Thyroid gland (tissue), 4 donors: ENCODE measurements at regions not wholly inside any gene's neighbourhood (a gene's known extent, or its start where the extent isn't known, plus 50 kb on each side); places are given as distances from the start of the nearest gene placed in this dataset.

Experiments used
- DNase-seq, 2 donors: peaks; one replicate each; pipeline ENCODE4 v3.0.0-alpha.2; 2019
- H3K27ac ChIP-seq, 3 donors: fragments of 200-600 bp; sonication (generic); 1 replicate in 2 of 3; 2 replicates in 1 of 3; pipeline ENCODE4 v1.5.1; 2016 to 2019; ENCODE audit warnings: mild to moderate bottlenecking in 1 of 3, moderate library complexity in 1 of 3
- H3K27me3 ChIP-seq: fragments of 200-600 bp; sonication (generic); one replicate; pipeline ENCODE4 v1.5.1; 2019
- H3K36me3 ChIP-seq, 2 donors: fragments of 200-600 bp; sonication (generic); one replicate each; pipeline ENCODE4 v1.5.1; 2016 to 2019
- H3K4me1 ChIP-seq, 2 donors: fragments of 200-600 bp; sonication (generic); one replicate each; pipeline ENCODE4 v1.5.1; 2017 to 2019
- H3K4me3 ChIP-seq, 3 donors: fragments of 200-600 bp; sonication (generic); replicated peaks in 1 of 3; 1 replicate in 2 of 3; 2 replicates in 1 of 3; pipeline ENCODE4 v1.5.1; 2016; ENCODE audit warnings: mild to moderate bottlenecking in 1 of 3
- H3K9me3 ChIP-seq: fragments of 200-600 bp; sonication (generic); one replicate; pipeline ENCODE4 v1.5.1; 2017
- CTCF ChIP-seq, 6 experiments: fragments of 200-600 bp in 3 of 6; fragments of 450-650 bp in 3 of 6; sonication (generic) in 3 of 6; IDR thresholded peaks; one replicate each; pipeline ENCODE4 v1.5.1; 2016 to 2019; ENCODE audit warnings: antibody characterized with exemption in 6 of 6, mild to moderate bottlenecking in 2 of 6, inconsistent platforms in 1 of 6, moderate library complexity in 1 of 6
- POLR2A ChIP-seq, 2 donors: fragments of 450-650 bp; IDR thresholded peaks; one replicate each; pipeline ENCODE4 v1.6.1; 2017; ENCODE audit warnings: antibody characterized with exemption in 2 of 2, mild to moderate bottlenecking in 2 of 2, moderate library complexity in 1 of 2
- WGBS, 2 donors: methylation state at CpG; one replicate each; pipeline ENCODE4 v1.1.5; 2017; 5-methylcytosine and 5-hydroxymethylcytosine counted together
- intact Hi-C: fragments of 100-400 bp; cut with DNase I; formaldehyde crosslinking; loops from one replicate; pipeline ENCODE4 v1.15.1; 2023

DNA sequence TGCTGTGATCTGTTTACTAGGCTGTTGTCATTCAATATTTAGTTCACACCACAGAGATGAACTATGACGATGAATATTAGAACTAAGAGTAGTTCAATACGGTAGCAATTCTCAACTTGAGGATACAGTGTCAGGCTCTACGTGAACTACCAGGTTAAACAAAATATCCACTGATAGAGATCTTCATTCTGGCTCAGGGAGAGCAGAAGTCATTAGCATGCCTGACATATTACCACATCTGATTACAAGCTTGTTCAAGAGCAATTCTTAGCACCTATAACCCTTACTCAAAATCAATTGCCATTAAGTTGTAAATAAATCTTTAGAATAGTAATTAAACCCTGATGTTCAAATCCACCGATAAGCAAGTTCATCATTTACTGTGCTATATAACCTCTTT lies 207.2 kb downstream of the CHRM3 start:
- Histone ChIP-seq H3K27ac (no peak overlapping the region), H3K4me1 (no peaks in the 10 kb centered on the region), H3K36me3 (no peaks in the 10 kb centered on the region), H3K27me3 (no peaks in the 10 kb centered on the region), H3K9me3 (no peaks in the 10 kb centered on the region), H3K4me3 (no peak overlapping the region)
- intact Hi-C loops, result no loop called here
- no peak for DNase-seq
- 80 to 88% methylated on average over 4 of the region's 4 CpGs for WGBS, 2 donors
- TF ChIP-seq POLR2A (IDR thresholded peaks at IDR 0.05), result no peak
- no peak for TF ChIP-seq CTCF (IDR thresholded peaks at IDR 0.05)

DNA sequence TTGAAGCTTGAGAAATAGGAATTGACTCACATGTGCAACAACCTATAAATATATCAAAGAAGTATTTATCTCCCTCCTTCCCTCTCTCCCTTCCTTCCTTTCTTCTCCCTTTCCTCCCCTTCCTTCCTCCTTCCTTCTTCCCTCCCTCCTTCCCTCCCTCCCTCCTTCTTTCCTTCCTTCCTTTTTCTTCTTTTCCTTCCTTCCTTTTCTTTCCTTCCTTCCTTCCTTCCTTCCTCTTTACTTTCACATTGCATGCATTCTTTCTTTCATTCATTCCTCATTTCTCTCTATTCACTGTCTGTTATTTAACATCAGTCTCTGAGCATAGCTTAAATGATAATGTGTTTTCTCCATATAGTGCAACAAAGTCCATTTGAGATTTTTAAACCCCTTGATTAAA lies 214.2 kb downstream of the CHRM3 start:
- TF ChIP-seq POLR2A (IDR thresholded peaks at IDR 0.05) (no peak), CTCF (IDR thresholded peaks at IDR 0.05) (no peak)
- intact Hi-C loops, result no loop called here
- Histone ChIP-seq H3K4me1 (no peaks in the 10 kb centered on the region), H3K36me3 (no peaks in the 10 kb centered on the region), H3K27ac (no peak overlapping the region), H3K9me3 (no peaks in the 10 kb centered on the region), H3K27me3 (no peaks in the 10 kb centered on the region), H3K4me3 (no peak overlapping the region)
- no peak for DNase-seq

- no peak for DNase-seq
- Histone ChIP-seq H3K4me3 (no peak overlapping the region), H3K36me3 (no peaks in the 10 kb centered on the region), H3K27me3 (no peaks in the 10 kb centered on the region), H3K27ac (no peak overlapping the region), H3K4me1 (no peaks in the 10 kb centered on the region), H3K9me3 (no peaks in the 10 kb centered on the region)
- TF ChIP-seq POLR2A (IDR thresholded peaks at IDR 0.05) (no peak), CTCF (IDR thresholded peaks at IDR 0.05) (no peak)
- intact Hi-C loops, result no loop called here
Observed at GRCh38 chr1:239601108-239601507, 214.7 kb downstream of the CHRM3 start.

DNA sequence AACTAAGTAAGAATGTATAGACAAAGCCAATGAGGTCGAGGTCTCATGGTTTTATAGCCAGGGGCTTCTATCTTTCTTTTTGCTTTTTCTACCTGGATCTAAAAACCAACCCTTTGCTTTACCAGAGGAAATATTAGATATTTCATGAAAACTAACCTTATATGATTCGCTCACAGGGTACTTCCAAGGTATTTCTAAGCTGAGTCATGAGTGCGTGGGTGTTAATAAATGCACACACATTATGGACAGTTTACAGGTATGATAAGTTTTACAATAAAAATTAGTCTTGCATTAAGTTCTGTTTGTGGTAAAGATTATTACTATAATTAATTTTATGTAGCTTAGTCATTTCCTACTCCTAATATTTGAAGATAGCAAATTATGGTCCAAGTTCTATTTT lies 217.2 kb downstream of the CHRM3 start:
- no peak overlapping the region for H3K4me3 ChIP-seq
- TF ChIP-seq POLR2A (IDR thresholded peaks at IDR 0.05) (no peak), CTCF (IDR thresholded peaks at IDR 0.05) (no peak)
- DNase-seq, result no peak
- no peaks in the 10 kb centered on the region for H3K9me3 ChIP-seq
- no peaks in the 10 kb centered on the region for H3K27me3 ChIP-seq
- no peak overlapping the region for H3K27ac ChIP-seq
- intact Hi-C loops, result no loop called here
- 91 to 92% methylated on average over 3 of the region's 3 CpGs for WGBS, 2 donors
- H3K4me1 ChIP-seq, result no peaks in the 10 kb centered on the region
- H3K36me3 ChIP-seq, result no peaks in the 10 kb centered on the region

DNA sequence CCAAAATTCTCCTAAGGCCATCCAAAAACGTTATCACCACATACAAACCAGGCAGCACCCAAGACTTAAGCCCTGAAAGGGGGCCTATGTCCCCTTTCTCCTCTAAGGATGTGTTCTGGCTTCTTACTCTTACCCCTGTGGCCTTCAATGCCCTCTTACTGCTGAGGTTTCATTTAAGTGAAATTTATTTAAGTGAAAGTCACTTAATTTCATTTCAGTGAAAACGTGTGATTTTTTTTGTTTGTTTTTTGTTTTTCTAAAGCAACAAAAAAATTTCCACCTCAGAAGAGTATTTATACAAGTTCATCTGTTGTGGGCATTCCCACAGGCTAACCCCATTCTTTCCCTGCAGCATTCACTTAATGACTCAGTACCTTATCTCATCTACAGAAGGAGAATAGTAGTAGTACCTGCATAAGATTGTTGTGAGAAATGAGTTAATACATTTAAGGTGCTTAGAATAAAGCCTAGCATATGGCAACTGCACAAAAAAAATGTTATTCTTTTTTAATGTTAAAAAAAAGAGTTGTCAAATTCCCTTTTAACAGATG lies 220.6 kb downstream of the CHRM3 start:
- H3K4me3 ChIP-seq, result no peak overlapping the region
- WGBS, 2 donors, result 72 to 73% methylated on average over 2 of the region's 2 CpGs
- DNase-seq, result no peak
- H3K4me1 ChIP-seq, result no peaks in the 10 kb centered on the region
- no peak overlapping the region for H3K27ac ChIP-seq
- no peaks in the 10 kb centered on the region for H3K36me3 ChIP-seq
- H3K9me3 ChIP-seq, result no peaks in the 10 kb centered on the region
- TF ChIP-seq POLR2A (IDR thresholded peaks at IDR 0.05), result no peak
- TF ChIP-seq CTCF (IDR thresholded peaks at IDR 0.05), result no peak
- intact Hi-C loops, result no loop called here
- no peaks in the 10 kb centered on the region for H3K27me3 ChIP-seq
